ENCODE measurements at regions not wholly inside any gene's neighbourhood (a gene's known extent, or its start where the extent isn't known, plus 50 kb on each side); places are given as distances from the start of the nearest gene placed in this dataset.

DNA sequence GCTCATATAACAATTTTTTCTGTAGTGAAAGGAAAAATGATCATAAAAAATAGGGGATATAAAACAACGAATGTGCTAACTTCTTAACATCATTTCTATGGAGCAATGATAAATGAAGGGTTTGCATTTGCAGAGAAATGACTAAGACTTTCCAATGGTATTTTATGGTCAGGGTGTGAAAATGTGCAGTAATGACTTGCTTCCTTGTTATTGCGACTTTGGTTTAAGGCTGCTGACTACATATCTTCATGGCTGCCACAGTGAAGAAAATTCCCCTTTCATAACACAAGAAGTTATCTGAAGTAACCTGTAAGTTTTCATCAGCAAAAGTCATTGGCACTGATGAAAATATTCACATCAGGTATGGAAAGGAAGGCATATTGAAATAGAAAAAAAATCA lies 166.1 kb upstream of the NRG3 start:
- no peak overlapping the region for H3K4me3 ChIP-seq
- H3K4me1 ChIP-seq: no peaks in the 10 kb centered on the region
- H3K36me3 ChIP-seq: no peaks in the 10 kb centered on the region
- DNase-seq (no peak), ATAC-seq (ENCODE audit: low FRiP score in 2 of 2) (no peak)
- H3K27ac ChIP-seq: no peak overlapping the region
- H3K9me3 ChIP-seq: no peaks in the 10 kb centered on the region
- 44 to 62% methylated on average over 2 of the region's 2 CpGs for WGBS, 2 donors
- TF ChIP-seq EP300 (IDR thresholded peaks at IDR 0.05): no peak
- TF ChIP-seq, protein P1, sequence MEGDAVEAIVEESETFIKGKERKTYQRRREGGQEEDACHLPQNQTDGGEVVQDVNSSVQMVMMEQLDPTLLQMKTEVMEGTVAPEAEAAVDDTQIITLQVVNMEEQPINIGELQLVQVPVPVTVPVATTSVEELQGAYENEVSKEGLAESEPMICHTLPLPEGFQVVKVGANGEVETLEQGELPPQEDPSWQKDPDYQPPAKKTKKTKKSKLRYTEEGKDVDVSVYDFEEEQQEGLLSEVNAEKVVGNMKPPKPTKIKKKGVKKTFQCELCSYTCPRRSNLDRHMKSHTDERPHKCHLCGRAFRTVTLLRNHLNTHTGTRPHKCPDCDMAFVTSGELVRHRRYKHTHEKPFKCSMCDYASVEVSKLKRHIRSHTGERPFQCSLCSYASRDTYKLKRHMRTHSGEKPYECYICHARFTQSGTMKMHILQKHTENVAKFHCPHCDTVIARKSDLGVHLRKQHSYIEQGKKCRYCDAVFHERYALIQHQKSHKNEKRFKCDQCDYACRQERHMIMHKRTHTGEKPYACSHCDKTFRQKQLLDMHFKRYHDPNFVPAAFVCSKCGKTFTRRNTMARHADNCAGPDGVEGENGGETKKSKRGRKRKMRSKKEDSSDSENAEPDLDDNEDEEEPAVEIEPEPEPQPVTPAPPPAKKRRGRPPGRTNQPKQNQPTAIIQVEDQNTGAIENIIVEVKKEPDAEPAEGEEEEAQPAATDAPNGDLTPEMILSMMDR (IDR thresholded peaks at IDR 0.05): no peak
- TF ChIP-seq POLR2AphosphoS5 (IDR thresholded peaks at IDR 0.05): no peak
- TF ChIP-seq POLR2A (IDR thresholded peaks at IDR 0.05): no peak
- H3K27me3 ChIP-seq: no peaks in the 10 kb centered on the region

DNA sequence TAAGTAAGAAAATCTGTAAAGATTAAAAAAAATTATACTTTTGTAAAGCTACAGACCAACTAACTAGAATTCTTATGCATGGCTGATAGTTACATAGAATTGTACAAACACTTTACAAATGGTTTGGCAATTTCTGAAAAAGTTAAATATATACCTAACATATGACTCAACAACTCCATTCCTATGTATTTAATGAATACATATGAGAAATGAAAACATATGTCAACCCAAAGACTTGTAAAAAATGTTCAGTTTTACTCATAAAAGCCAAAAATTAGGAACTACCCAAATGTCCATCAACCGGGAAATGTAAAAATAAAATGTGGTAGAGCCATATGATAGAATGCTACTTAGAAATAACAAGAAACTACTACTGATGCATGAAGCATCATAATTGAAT lies 152.6 kb upstream of the NRG3 start:
- ATAC-seq (ENCODE audit: low FRiP score in 2 of 2): no peak
- Histone ChIP-seq H3K4me1 (no peaks in the 10 kb centered on the region), H3K27me3 (no peaks in the 10 kb centered on the region), H3K27ac (no peak overlapping the region), H3K36me3 (no peaks in the 10 kb centered on the region), H3K9me3 (peaks cover 0 to 7% (median 2%) of the 10 kb centered on the region in 4 donors), H3K4me3 (no peak overlapping the region)
- TF ChIP-seq EP300 (IDR thresholded peaks at IDR 0.05) (no peak), POLR2AphosphoS5 (IDR thresholded peaks at IDR 0.05) (no peak), POLR2A (IDR thresholded peaks at IDR 0.05) (no peak)
- TF ChIP-seq, protein P1 (IDR thresholded peaks at IDR 0.05): no peak
- DNase-seq: no peak
- 89 to 95% methylated on average over 1 of the region's 1 CpG for WGBS, 2 donors

DNA sequence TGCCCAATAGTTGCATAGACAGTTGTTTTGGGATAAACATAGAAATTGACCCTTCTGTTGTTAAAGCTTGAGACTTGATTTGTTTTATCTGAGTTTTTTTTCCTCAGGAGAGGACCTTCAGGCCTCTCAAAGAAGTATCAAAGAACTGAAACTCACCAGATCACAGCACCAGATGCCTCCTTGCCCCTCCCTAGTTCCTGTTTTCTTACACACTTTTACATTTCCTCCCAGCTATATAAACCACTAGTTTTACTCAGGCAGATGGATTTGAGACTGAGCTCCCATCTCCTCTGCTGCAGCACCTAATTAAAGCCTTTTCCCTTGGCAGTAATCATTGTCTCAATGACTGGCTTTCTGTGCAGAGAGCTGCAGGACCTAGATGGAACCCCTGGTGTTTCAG lies 150.6 kb upstream of the NRG3 start:
- Histone ChIP-seq H3K27ac (no peak overlapping the region), H3K4me3 (no peak overlapping the region), H3K9me3 (no peaks in the 10 kb centered on the region), H3K36me3 (no peaks in the 10 kb centered on the region), H3K27me3 (no peaks in the 10 kb centered on the region), H3K4me1 (no peaks in the 10 kb centered on the region)
- DNase-seq (no peak), ATAC-seq (ENCODE audit: low FRiP score in 2 of 2) (no peak)
- TF ChIP-seq, protein P1 (IDR thresholded peaks at IDR 0.05): no peak
- TF ChIP-seq POLR2A (IDR thresholded peaks at IDR 0.05): no peak
- no peak for TF ChIP-seq EP300 (IDR thresholded peaks at IDR 0.05)
- TF ChIP-seq POLR2AphosphoS5 (IDR thresholded peaks at IDR 0.05): no peak

DNA sequence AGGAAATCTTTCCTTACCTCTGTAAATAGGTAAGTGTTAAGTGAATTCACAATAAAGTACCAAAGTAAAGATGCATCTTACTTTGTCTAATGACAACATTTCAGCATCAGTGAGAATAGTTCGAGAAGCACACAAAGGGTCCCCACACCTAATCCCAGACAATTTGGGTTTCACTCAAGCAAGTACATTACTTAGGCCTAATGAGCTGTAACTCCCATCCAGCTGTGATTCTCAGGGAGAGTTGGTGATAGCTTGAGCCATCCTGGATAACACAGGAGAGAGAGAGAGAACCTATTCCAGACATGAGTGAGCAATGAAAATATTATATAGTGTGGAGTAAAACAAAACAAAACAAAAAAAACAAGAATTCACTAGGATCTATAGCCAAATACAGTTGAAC lies 149.1 kb upstream of the NRG3 start:
- 74 to 87% methylated on average over 1 of the region's 1 CpG for WGBS, 2 donors
- Histone ChIP-seq H3K27me3 (no peaks in the 10 kb centered on the region), H3K36me3 (no peaks in the 10 kb centered on the region), H3K4me1 (no peaks in the 10 kb centered on the region), H3K9me3 (no peaks in the 10 kb centered on the region), H3K4me3 (no peak overlapping the region), H3K27ac (no peak overlapping the region)
- no peak for ATAC-seq (ENCODE audit: low FRiP score in 2 of 2)
- no peak for TF ChIP-seq EP300 (IDR thresholded peaks at IDR 0.05)
- TF ChIP-seq, protein P1 (IDR thresholded peaks at IDR 0.05): no peak
- DNase-seq: no peak

DNA sequence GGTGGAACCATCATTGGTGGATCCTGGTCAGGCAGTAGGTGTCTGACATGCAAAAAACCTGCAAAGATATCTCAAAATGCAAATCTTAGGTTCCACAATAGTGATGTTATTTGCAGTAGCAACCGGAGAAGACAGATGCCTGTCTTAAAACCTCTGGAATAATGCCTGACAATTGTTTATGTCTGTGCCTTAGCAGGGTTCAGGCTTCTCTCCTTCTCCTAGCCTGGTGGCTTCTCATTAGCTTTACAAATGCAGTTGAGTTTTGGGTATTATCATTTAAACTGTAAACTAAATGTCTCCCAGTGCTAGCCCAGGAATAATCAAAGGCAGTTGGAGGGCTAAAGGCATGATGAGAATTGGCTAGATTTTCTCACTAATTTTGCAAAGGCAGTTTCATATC lies 146.3 kb upstream of the NRG3 start:
- H3K9me3 ChIP-seq: no peaks in the 10 kb centered on the region
- H3K27me3 ChIP-seq: no peaks in the 10 kb centered on the region
- no peak for ATAC-seq (ENCODE audit: low FRiP score in 2 of 2)
- no peak overlapping the region for H3K27ac ChIP-seq
- 64 to 78% methylated on average over 1 of the region's 1 CpG for WGBS, 2 donors
- H3K4me1 ChIP-seq: no peaks in the 10 kb centered on the region
- TF ChIP-seq POLR2A (IDR thresholded peaks at IDR 0.05): no peak
- no peak for TF ChIP-seq EP300 (IDR thresholded peaks at IDR 0.05)
- no peak for TF ChIP-seq POLR2AphosphoS5 (IDR thresholded peaks at IDR 0.05)
- TF ChIP-seq, protein P1 (IDR thresholded peaks at IDR 0.05): no peak
- no peak overlapping the region for H3K4me3 ChIP-seq
- no peak for DNase-seq
- H3K36me3 ChIP-seq: no peaks in the 10 kb centered on the region
